ENCODE measurements at regions not wholly inside any gene's neighbourhood (a gene's known extent, or its start where the extent isn't known, plus 50 kb on each side); places are given as distances from the start of the nearest gene placed in this dataset.

DNA sequence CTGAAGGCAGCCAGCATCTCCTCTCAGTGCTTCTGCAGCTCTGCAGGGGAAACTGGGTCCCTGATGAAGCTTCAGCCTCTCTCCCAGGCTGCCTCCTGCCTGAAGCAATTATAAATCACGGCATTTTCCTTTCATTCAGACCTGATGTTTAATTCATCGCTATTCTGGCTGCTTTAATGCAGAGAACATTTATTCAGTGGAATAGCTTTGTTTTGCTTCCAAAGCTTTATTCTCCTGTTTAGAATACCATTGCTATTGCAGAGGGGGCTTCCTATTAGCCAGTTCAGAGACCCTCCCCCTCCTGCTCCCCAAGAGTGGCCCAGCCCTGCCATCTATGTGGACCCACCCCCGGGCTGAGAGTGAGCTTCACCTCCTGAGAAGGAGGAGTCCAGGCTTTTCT, 255.6 kb downstream of the LRFN2 start:
- TF ChIP-seq, protein P1, sequence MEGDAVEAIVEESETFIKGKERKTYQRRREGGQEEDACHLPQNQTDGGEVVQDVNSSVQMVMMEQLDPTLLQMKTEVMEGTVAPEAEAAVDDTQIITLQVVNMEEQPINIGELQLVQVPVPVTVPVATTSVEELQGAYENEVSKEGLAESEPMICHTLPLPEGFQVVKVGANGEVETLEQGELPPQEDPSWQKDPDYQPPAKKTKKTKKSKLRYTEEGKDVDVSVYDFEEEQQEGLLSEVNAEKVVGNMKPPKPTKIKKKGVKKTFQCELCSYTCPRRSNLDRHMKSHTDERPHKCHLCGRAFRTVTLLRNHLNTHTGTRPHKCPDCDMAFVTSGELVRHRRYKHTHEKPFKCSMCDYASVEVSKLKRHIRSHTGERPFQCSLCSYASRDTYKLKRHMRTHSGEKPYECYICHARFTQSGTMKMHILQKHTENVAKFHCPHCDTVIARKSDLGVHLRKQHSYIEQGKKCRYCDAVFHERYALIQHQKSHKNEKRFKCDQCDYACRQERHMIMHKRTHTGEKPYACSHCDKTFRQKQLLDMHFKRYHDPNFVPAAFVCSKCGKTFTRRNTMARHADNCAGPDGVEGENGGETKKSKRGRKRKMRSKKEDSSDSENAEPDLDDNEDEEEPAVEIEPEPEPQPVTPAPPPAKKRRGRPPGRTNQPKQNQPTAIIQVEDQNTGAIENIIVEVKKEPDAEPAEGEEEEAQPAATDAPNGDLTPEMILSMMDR (IDR thresholded peaks at IDR 0.05), result no peak
- no peak for TF ChIP-seq POLR2A (IDR thresholded peaks at IDR 0.05)

Data from lower leg skin (tissue), 3 donors.